ENCODE measurements at regions not wholly inside any gene's neighbourhood (a gene's known extent, or its start where the extent isn't known, plus 50 kb on each side); places are given as distances from the start of the nearest gene placed in this dataset.

GRCh38 chr21:19320291-19320690, 916.7 kb upstream of the TMPRSS15 start:
- DNase-seq = no peak
- H3K27ac Mint-ChIP-seq = no peak overlapping the region
- H3K9me3 Mint-ChIP-seq = peaks cover 26% of the 10 kb centered on the region
- no peaks in the 10 kb centered on the region for H3K4me1 Mint-ChIP-seq (ENCODE audit: low read depth)
- no peaks in the 10 kb centered on the region for H3K36me3 Mint-ChIP-seq (ENCODE audit: low read depth)
- no peak for TF ChIP-seq CTCF (IDR thresholded peaks at IDR 0.05)
- no peaks in the 10 kb centered on the region; the same call in 1 of the 2 replicates for H3K27me3 Mint-ChIP-seq (ENCODE audit: insufficient read depth)
- H3K4me3 Mint-ChIP-seq = no peak overlapping the region

- TF ChIP-seq CTCF (IDR thresholded peaks at IDR 0.05) = no peak
- H3K27me3 Mint-ChIP-seq (ENCODE audit: insufficient read depth) = no peaks in the 10 kb centered on the region
Observed at GRCh38 chr21:19321688-19322087, 918.1 kb upstream of the TMPRSS15 start.

GRCh38 chr21:19322360-19322759, 918.8 kb upstream of the TMPRSS15 start:
- Mint-ChIP-seq H3K4me1 (ENCODE audit: low read depth) (no peaks in the 10 kb centered on the region), H3K27me3 (ENCODE audit: insufficient read depth) (no peaks in the 10 kb centered on the region), H3K9me3 (peaks cover 23% of the 10 kb centered on the region), H3K36me3 (ENCODE audit: low read depth) (no peaks in the 10 kb centered on the region), H3K4me3 (no peak overlapping the region), H3K27ac (no peak overlapping the region)
- no peak for DNase-seq
- TF ChIP-seq CTCF (IDR thresholded peaks at IDR 0.05) = peak; percentile 41; the same call in 1 of the 2 replicates

More at GRCh38 chr21:19321688-19322087, 918.1 kb upstream of the TMPRSS15 start:
- Mint-ChIP-seq H3K4me3 (no peak overlapping the region), H3K27ac (no peak overlapping the region), H3K4me1 (ENCODE audit: low read depth) (no peaks in the 10 kb centered on the region), H3K36me3 (ENCODE audit: low read depth) (no peaks in the 10 kb centered on the region), H3K9me3 (peaks cover 22% of the 10 kb centered on the region)
- DNase-seq = no peak

GRCh38 chr21:19326531-19327319, 923.1 kb upstream of the TMPRSS15 start:
- no peaks in the 10 kb centered on the region for H3K27me3 Mint-ChIP-seq (ENCODE audit: insufficient read depth)
- TF ChIP-seq CTCF (IDR thresholded peaks at IDR 0.05) = no peak
- DNase-seq = no peak
- no peak overlapping the region for H3K27ac Mint-ChIP-seq
- H3K9me3 Mint-ChIP-seq = peaks cover 34% of the 10 kb centered on the region
- H3K4me1 Mint-ChIP-seq (ENCODE audit: low read depth) = no peaks in the 10 kb centered on the region
- no peaks in the 10 kb centered on the region for H3K36me3 Mint-ChIP-seq (ENCODE audit: low read depth)
- no peak overlapping the region for H3K4me3 Mint-ChIP-seq

GRCh38 chr21:19328954-19329353, 925.4 kb upstream of the TMPRSS15 start:
- Mint-ChIP-seq H3K4me3 (no peak overlapping the region), H3K27me3 (ENCODE audit: insufficient read depth) (no peaks in the 10 kb centered on the region), H3K36me3 (ENCODE audit: low read depth) (no peaks in the 10 kb centered on the region), H3K4me1 (ENCODE audit: low read depth) (no peaks in the 10 kb centered on the region), H3K9me3 (peaks cover 44% of the 10 kb centered on the region), H3K27ac (no peak overlapping the region)
- TF ChIP-seq CTCF (IDR thresholded peaks at IDR 0.05) = no peak
- DNase-seq = no peak

All from HFFc6 (cell line).